Stimulated activated CD4-positive, alpha-beta T cell treated with anti-CD3 and anti-CD28 coated beads, Interleukin-4, amount 100 ng/mL, for 24 hours (primary cell): ENCODE measurements at regions not wholly inside any gene's neighbourhood (a gene's known extent, or its start where the extent isn't known, plus 50 kb on each side); places are given as distances from the start of the nearest gene placed in this dataset.
A peak's percentile ranks its signal among the peaks of the same experiment; 100 is the strongest.
"Not testable (repeated sequence)": the region's sequence is repeated elsewhere in the genome, so short reads cannot be mapped to it uniquely, and the experiment has no call there.

Source experiments
- DNase-seq: peaks from one replicate; pipeline ENCODE4 v3.0.0-alpha.2; 2020

GRCh38 chr1:200317236-200317635, 92.6 kb downstream of the ZNF281 start:
- no peak for DNase-seq

GRCh38 chr1:200316148-200316803, 93.6 kb downstream of the ZNF281 start:
- DNase-seq, result no peak

- DNase-seq, result no peak
Observed at GRCh38 chr1:200314085-200314750, 95.6 kb downstream of the ZNF281 start.

- DNase-seq, result no peak
Observed at GRCh38 chr1:200311256-200311655, 98.6 kb downstream of the ZNF281 start.

GRCh38 chr1:200310824-200311223, 99.0 kb downstream of the ZNF281 start:
- no peak for DNase-seq

GRCh38 chr1:200307755-200308066, 102.1 kb downstream of the ZNF281 start:
- DNase-seq, result no peak

- peak; percentile 26 for DNase-seq
Observed at GRCh38 chr1:200306944-200307754, 102.7 kb downstream of the ZNF281 start.

GRCh38 chr1:200305806-200306205, 104.0 kb downstream of the ZNF281 start:
- DNase-seq, result no peak

GRCh38 chr1:200304171-200304570, 105.7 kb downstream of the ZNF281 start:
- DNase-seq, result no peak

GRCh38 chr1:200302921-200303290, 106.9 kb downstream of the ZNF281 start:
- no peak for DNase-seq

- peak; percentile 59 for DNase-seq
Observed at GRCh38 chr1:200302192-200302920, 107.5 kb downstream of the ZNF281 start.

- DNase-seq, result no peak
Observed at GRCh38 chr1:200301152-200301551, 108.7 kb downstream of the ZNF281 start.

GRCh38 chr1:200299571-200299970, 110.3 kb downstream of the ZNF281 start:
- no peak for DNase-seq

- no peak for DNase-seq
Observed at GRCh38 chr1:200298242-200298641, 111.6 kb downstream of the ZNF281 start.

- no peak for DNase-seq
Observed at GRCh38 chr1:200296091-200296661, 113.7 kb downstream of the ZNF281 start.

GRCh38 chr1:200294241-200294640, 115.6 kb downstream of the ZNF281 start:
- DNase-seq, result no peak

- no peak for DNase-seq
Observed at GRCh38 chr1:200292699-200293098, 117.1 kb downstream of the ZNF281 start.

- no peak for DNase-seq
Observed at GRCh38 chr1:200291106-200291505, 118.7 kb downstream of the ZNF281 start.

GRCh38 chr1:200290010-200290685, 119.7 kb downstream of the ZNF281 start:
- DNase-seq, result no peak

GRCh38 chr1:200288226-200288625, 121.6 kb downstream of the ZNF281 start:
- DNase-seq, result no peak

- DNase-seq, result not testable (repeated sequence)
Observed at GRCh38 chr1:200284236-200284635, 125.6 kb downstream of the ZNF281 start.

GRCh38 chr1:200282497-200283122, 127.2 kb downstream of the ZNF281 start:
- DNase-seq, result no peak
